Transverse colon (tissue), 3 donors: ENCODE measurements at regions not wholly inside any gene's neighbourhood (a gene's known extent, or its start where the extent isn't known, plus 50 kb on each side); places are given as distances from the start of the nearest gene placed in this dataset.

ENCODE experiments used
- CTCF ChIP-seq, 5 experiments: fragments of 200-600 bp in 3 of 5; fragments of 450-650 bp in 2 of 5; sonication (generic) in 3 of 5; IDR thresholded peaks; 1 replicate in 2 of 5; 2 replicates in 3 of 5; pipeline ENCODE4 v1.5.1; 2016 to 2017; ENCODE audit warnings: antibody characterized with exemption in 5 of 5, inconsistent platforms in 3 of 5, mild to moderate bottlenecking in 2 of 5, moderate library complexity in 1 of 5
- EP300 ChIP-seq: sonication (generic); formaldehyde crosslinking; IDR thresholded peaks from one replicate; pipeline ENCODE4 v1.6.1; 2017; ENCODE audit warnings: antibody characterized with exemption, low read depth
- POLR2A ChIP-seq: fragments of 450-650 bp; IDR thresholded peaks from one replicate; pipeline ENCODE4 v1.6.1; 2016; ENCODE audit warnings: antibody characterized with exemption, mild to moderate bottlenecking, moderate library complexity

DNA sequence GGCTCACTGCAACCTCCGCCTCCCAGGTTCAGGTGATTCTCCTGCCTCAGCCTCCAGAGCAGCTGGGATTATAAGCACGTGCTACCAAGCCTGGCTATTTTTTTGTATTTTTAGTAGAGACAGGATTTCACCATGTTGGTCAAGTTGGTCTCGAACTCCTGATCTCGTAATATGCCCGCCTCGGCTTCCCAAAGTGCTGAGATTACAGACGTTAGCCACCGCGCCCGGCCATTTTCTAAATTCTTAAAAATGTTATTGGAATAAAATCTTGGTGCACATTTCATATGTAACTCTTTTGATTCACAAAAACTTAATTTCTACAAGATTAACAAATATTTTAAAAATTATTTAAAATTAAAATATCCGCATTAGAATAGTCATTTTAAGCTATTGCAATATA, 1480.3 kb upstream of the SPRY2 start:
- TF ChIP-seq CTCF (IDR thresholded peaks at IDR 0.05) = no peak
- no peak for TF ChIP-seq POLR2A
- TF ChIP-seq EP300 = no peak
